ENCODE measurements at regions not wholly inside any gene's neighbourhood (a gene's known extent, or its start where the extent isn't known, plus 50 kb on each side); places are given as distances from the start of the nearest gene placed in this dataset.

GRCh38 chrX:773292-774025 is 142.9 kb downstream of the SHOX start:
- H3K27me3 ChIP-seq (ENCODE audit: insufficient read depth, low read length, poor library complexity, severe bottlenecking), result no peaks in the 10 kb centered on the region
- TF ChIP-seq CTCF (conservative IDR thresholded peaks at IDR 0.05; ENCODE audit: low read length) (no peak), EZH2phosphoT487 (IDR thresholded peaks at IDR 0.05; ENCODE audit: borderline replicate concordance) (no peak)
- no peaks in the 10 kb centered on the region for H3K9me3 ChIP-seq (ENCODE audit: insufficient read depth, low read depth, low read length)
- H3F3A ChIP-seq (ENCODE audit: low read depth), result no peaks in the 10 kb centered on the region
- no peaks in the 10 kb centered on the region for H4K20me1 ChIP-seq (ENCODE audit: insufficient read depth, low read length, poor library complexity, severe bottlenecking)
- H3K4me3 ChIP-seq (ENCODE audit: low read length, poor library complexity, severe bottlenecking), result no peak overlapping the region
- H3K79me2 ChIP-seq (ENCODE audit: insufficient read depth, low read length), result no peaks in the 10 kb centered on the region
- H3K9ac ChIP-seq (ENCODE audit: low read depth, low read length, poor library complexity, severe bottlenecking), result no peak overlapping the region
- H3K36me3 ChIP-seq (ENCODE audit: insufficient read depth, low read length), result no peaks in the 10 kb centered on the region
- no peaks in the 10 kb centered on the region for H3K4me1 ChIP-seq (ENCODE audit: insufficient read depth, low read length, poor library complexity, severe bottlenecking)
- H3K9me2 ChIP-seq (replicated peaks; ENCODE audit: low read depth, low read length), result no peaks in the 10 kb centered on the region
- H2AFZ ChIP-seq (ENCODE audit: low read length), result no peak overlapping the region
- H3K4me2 ChIP-seq (ENCODE audit: low read depth, low read length, poor library complexity, severe bottlenecking), result no peak overlapping the region

GRCh38 chrX:771536-771935 is 140.9 kb downstream of the SHOX start:
- H3K27me3 ChIP-seq (ENCODE audit: insufficient read depth, low read length, poor library complexity, severe bottlenecking), result no peaks in the 10 kb centered on the region
- no peaks in the 10 kb centered on the region for H3K9me3 ChIP-seq (ENCODE audit: insufficient read depth, low read depth, low read length)
- H3K9me2 ChIP-seq (replicated peaks; ENCODE audit: low read depth, low read length), result no peaks in the 10 kb centered on the region
- H2AFZ ChIP-seq (ENCODE audit: low read length), result no peak overlapping the region
- no peak overlapping the region for H3K4me3 ChIP-seq (ENCODE audit: low read length, poor library complexity, severe bottlenecking)
- H3K36me3 ChIP-seq (ENCODE audit: insufficient read depth, low read length), result no peaks in the 10 kb centered on the region
- H3K79me2 ChIP-seq (ENCODE audit: insufficient read depth, low read length), result no peaks in the 10 kb centered on the region
- H3F3A ChIP-seq (ENCODE audit: low read depth), result no peaks in the 10 kb centered on the region
- TF ChIP-seq EZH2phosphoT487 (IDR thresholded peaks at IDR 0.05; ENCODE audit: borderline replicate concordance) (no peak), CTCF (conservative IDR thresholded peaks at IDR 0.05; ENCODE audit: low read length) (no peak)
- H3K9ac ChIP-seq (ENCODE audit: low read depth, low read length, poor library complexity, severe bottlenecking), result no peak overlapping the region
- H3K4me2 ChIP-seq (ENCODE audit: low read depth, low read length, poor library complexity, severe bottlenecking), result no peak overlapping the region
- H3K4me1 ChIP-seq (ENCODE audit: insufficient read depth, low read length, poor library complexity, severe bottlenecking), result no peaks in the 10 kb centered on the region
- H4K20me1 ChIP-seq (ENCODE audit: insufficient read depth, low read length, poor library complexity, severe bottlenecking), result no peaks in the 10 kb centered on the region

- Histone ChIP-seq H3K4me1 (ENCODE audit: insufficient read depth, low read length, poor library complexity, severe bottlenecking) (no peaks in the 10 kb centered on the region), H3F3A (ENCODE audit: low read depth) (no peaks in the 10 kb centered on the region), H3K4me3 (ENCODE audit: low read length, poor library complexity, severe bottlenecking) (no peak overlapping the region), H3K9ac (ENCODE audit: low read depth, low read length, poor library complexity, severe bottlenecking) (no peak overlapping the region), H3K36me3 (ENCODE audit: insufficient read depth, low read length) (no peaks in the 10 kb centered on the region), H4K20me1 (ENCODE audit: insufficient read depth, low read length, poor library complexity, severe bottlenecking) (no peaks in the 10 kb centered on the region), H2AFZ (ENCODE audit: low read length) (no peak overlapping the region), H3K9me3 (ENCODE audit: insufficient read depth, low read depth, low read length) (no peaks in the 10 kb centered on the region), H3K27me3 (ENCODE audit: insufficient read depth, low read length, poor library complexity, severe bottlenecking) (no peaks in the 10 kb centered on the region), H3K4me2 (ENCODE audit: low read depth, low read length, poor library complexity, severe bottlenecking) (no peak overlapping the region), H3K9me2 (replicated peaks; ENCODE audit: low read depth, low read length) (no peaks in the 10 kb centered on the region), H3K79me2 (ENCODE audit: insufficient read depth, low read length) (no peaks in the 10 kb centered on the region)
- no peak for TF ChIP-seq CTCF (conservative IDR thresholded peaks at IDR 0.05; ENCODE audit: low read length)
- TF ChIP-seq EZH2phosphoT487 (IDR thresholded peaks at IDR 0.05; ENCODE audit: borderline replicate concordance), result no peak
Observed at GRCh38 chrX:769796-770195, 139.2 kb downstream of the SHOX start.

Measured in Loucy (cell line).